Panc1 (cell line): ENCODE measurements at regions not wholly inside any gene's neighbourhood (a gene's known extent, or its start where the extent isn't known, plus 50 kb on each side); places are given as distances from the start of the nearest gene placed in this dataset.

Experiments used
- ATAC-seq: fragments of 200-7000 bp; cut with Tn5 transposase; 2 replicates; pipeline ENCODE4 v1.9.1; 2020; ENCODE audit warnings: mild to moderate bottlenecking, moderate library complexity
- BruUV-seq: library from RNA; stranded (reverse); fragments of 400-500 nt; replicated peaks from 2 replicates; lab custom pipeline; 2021; lab: Mats Ljungman, UMichigan
- CTCF ChIA-PET: fragments of 300-600 bp; sonication (Branson Sonifier 250); formaldehyde crosslinking; loops from one replicate; lab custom pipeline; 2022; ENCODE audit warnings: antibody characterized with exemption; lab: Charles Lee
- POLR2A ChIA-PET: fragments of 300-600 bp; sonication (Branson Sonifier 250); formaldehyde crosslinking; loops from one replicate; lab custom pipeline; 2022; ENCODE audit warnings: antibody characterized with exemption; lab: Charles Lee
- DNase-seq: peaks from one replicate; pipeline ENCODE4 v3.0.0-alpha.2; 2010; ENCODE audit warnings: low read depth, low spot score
- H3K27ac ChIP-seq: 2 replicates; pipeline ENCODE4 v1.5.1; 2011; ENCODE audit warnings: mild to moderate bottlenecking, low read length, inconsistent platforms
- H3K27me3 ChIP-seq: fragments of 200-500 bp; sonication (Bioruptor generic); 2 replicates; pipeline ENCODE4 v1.6.0; 2014; ENCODE audit warnings: low read length, inconsistent platforms; ENCODE audit not compliant: control insufficient read depth, insufficient read depth
- H3K36me3 ChIP-seq: fragments of 200-500 bp; sonication (Bioruptor generic); 2 replicates; pipeline ENCODE4 v1.5.1; 2014; ENCODE audit warnings: inconsistent platforms, mild to moderate bottlenecking, low read length, moderate library complexity; ENCODE audit not compliant: control insufficient read depth, insufficient read depth
- H3K4me1 ChIP-seq: 2 replicates; pipeline ENCODE4 v1.5.1; 2011; ENCODE audit warnings: inconsistent platforms, mild to moderate bottlenecking, low read length, moderate library complexity; ENCODE audit not compliant: control insufficient read depth, insufficient read depth
- H3K4me3 ChIP-seq, 2 experiments: 2 replicates each; pipeline ENCODE4 v1.5.1; 2011 to 2012; ENCODE audit warnings: low read depth in 2 of 2, low read length in 2 of 2, mild to moderate bottlenecking in 2 of 2, inconsistent platforms in 1 of 2, moderate library complexity in 1 of 2
- H3K9me3 ChIP-seq: fragments of 200-500 bp; sonication (Bioruptor generic); 2 replicates; pipeline ENCODE4 v1.5.1; 2014; ENCODE audit warnings: low read depth, mild to moderate bottlenecking, inconsistent platforms, low read length, moderate library complexity; ENCODE audit not compliant: control insufficient read depth, insufficient read depth
- POLR2AphosphoS5 ChIP-seq: IDR thresholded peaks from 2 replicates; pipeline ENCODE4 v1.6.1; 2012; ENCODE audit warnings: mild to moderate bottlenecking, low read depth, low read length, moderate library complexity
- SIN3A ChIP-seq: IDR thresholded peaks from 2 replicates; pipeline ENCODE4 v1.6.1; 2012; ENCODE audit warnings: low read depth, mild to moderate bottlenecking, low read length, moderate library complexity, borderline replicate concordance; ENCODE audit not compliant: insufficient read depth
- TCF7L2 ChIP-seq: IDR thresholded peaks from 2 replicates; pipeline ENCODE4 v1.6.1; 2011; ENCODE audit warnings: mild to moderate bottlenecking, low read depth, low read length, inconsistent platforms
- in situ Hi-C: cut with HindIII; loops from 2 replicates; pipeline ENCODE4 v1.10.0; 2016; ENCODE audit warnings: low sequenced_read_pairs, low pct_unique_long_range_greater_than_20kb
- intact Hi-C: fragments of 100-400 bp; cut with micrococcal nuclease; formaldehyde crosslinking; loops from one replicate; pipeline ENCODE4 v1.10.0; 2022; ENCODE audit not compliant: unreplicated experiment
- TF ChIP-seq, protein P1 (sequence below): fragments of 450-650 bp; IDR thresholded peaks from 2 replicates; pipeline ENCODE4 v1.5.1; 2017; ENCODE audit warnings: mild to moderate bottlenecking
- TF ChIP-seq, protein P2 (sequence below), 2 experiments: IDR thresholded peaks; 2 replicates each; pipeline ENCODE4 v1.6.1; 2011 to 2012; ENCODE audit warnings: low read depth in 2 of 2, control low read depth in 1 of 2, low read length in 1 of 2, mild to moderate bottlenecking in 1 of 2, moderate library complexity in 1 of 2; ENCODE audit not compliant: insufficient read depth in 1 of 2

DNA sequence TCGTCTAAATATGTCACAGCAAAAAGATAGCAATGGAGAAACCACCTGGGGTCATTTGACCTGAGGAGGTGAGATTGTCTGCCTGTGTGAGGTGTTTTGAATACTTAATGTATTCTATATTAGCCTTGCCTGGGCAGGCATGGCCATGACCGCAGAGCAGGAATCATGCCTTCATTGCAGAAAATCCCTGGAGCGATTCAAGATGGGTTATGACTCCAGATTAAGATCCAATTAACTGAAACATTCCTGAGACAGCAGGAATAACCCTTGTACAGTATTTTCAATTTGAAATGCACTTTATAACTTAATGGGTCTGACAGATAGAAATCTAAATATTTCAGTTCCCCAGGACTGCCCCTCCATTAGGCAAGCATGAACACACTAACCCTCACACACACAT is 227.3 kb upstream of the RAB6C start:
- H3K36me3 ChIP-seq: no peaks in the 10 kb centered on the region
- POLR2A ChIA-PET: no interaction called here
- peaks cover 5% of the 10 kb centered on the region; the same call in 1 of the 2 replicates for H3K27me3 ChIP-seq
- no peaks in the 10 kb centered on the region for H3K4me1 ChIP-seq
- intact Hi-C loops: no loop called here
- no peaks in the 10 kb centered on the region for H3K9me3 ChIP-seq
- ATAC-seq (no peak), DNase-seq (no peak)
- in situ Hi-C loops: no loop called here
- TF ChIP-seq TCF7L2: no peak
- H3K27ac ChIP-seq: no peak overlapping the region
- CTCF ChIA-PET: no interaction called here
- H3K4me3 ChIP-seq: no peak overlapping the region
- BruUV-seq: no TSS peak

DNA sequence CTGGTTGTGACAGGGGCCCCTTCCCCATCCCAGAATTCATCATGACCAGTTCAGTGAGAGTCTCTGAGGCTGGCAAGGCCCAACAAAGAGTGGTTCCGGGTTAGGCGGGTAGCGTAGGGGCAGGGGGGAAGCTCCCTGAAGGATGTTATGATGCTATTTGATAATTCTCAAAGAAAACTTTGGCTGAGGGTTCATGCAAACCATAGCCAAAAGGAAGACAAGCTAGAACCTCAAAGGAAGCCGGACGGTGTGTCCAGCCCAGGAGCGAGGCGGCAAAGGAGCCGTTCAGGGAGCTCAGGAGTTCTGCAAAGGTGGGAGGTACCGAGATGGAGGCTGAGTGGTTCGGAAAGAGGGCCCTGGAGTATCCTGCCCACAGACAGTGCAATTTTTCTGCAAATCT is 226.8 kb upstream of the RAB6C start:
- H3K9me3 ChIP-seq: no peaks in the 10 kb centered on the region
- H3K4me1 ChIP-seq: no peaks in the 10 kb centered on the region
- no peaks in the 10 kb centered on the region for H3K36me3 ChIP-seq
- no peak overlapping the region for H3K27ac ChIP-seq
- ChIA-PET CTCF (no interaction called here), POLR2A (no interaction called here)
- no peak overlapping the region for H3K4me3 ChIP-seq
- no peak for DNase-seq
- peaks cover 5% of the 10 kb centered on the region; the same call in 1 of the 2 replicates for H3K27me3 ChIP-seq
- ATAC-seq: no peak
- intact Hi-C loops (no loop called here), in situ Hi-C loops (no loop called here)
- no peak for TF ChIP-seq TCF7L2
- TF ChIP-seq POLR2AphosphoS5: no peak
- TF ChIP-seq, protein P1, sequence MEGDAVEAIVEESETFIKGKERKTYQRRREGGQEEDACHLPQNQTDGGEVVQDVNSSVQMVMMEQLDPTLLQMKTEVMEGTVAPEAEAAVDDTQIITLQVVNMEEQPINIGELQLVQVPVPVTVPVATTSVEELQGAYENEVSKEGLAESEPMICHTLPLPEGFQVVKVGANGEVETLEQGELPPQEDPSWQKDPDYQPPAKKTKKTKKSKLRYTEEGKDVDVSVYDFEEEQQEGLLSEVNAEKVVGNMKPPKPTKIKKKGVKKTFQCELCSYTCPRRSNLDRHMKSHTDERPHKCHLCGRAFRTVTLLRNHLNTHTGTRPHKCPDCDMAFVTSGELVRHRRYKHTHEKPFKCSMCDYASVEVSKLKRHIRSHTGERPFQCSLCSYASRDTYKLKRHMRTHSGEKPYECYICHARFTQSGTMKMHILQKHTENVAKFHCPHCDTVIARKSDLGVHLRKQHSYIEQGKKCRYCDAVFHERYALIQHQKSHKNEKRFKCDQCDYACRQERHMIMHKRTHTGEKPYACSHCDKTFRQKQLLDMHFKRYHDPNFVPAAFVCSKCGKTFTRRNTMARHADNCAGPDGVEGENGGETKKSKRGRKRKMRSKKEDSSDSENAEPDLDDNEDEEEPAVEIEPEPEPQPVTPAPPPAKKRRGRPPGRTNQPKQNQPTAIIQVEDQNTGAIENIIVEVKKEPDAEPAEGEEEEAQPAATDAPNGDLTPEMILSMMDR: no peak
- TF ChIP-seq, protein P2, sequence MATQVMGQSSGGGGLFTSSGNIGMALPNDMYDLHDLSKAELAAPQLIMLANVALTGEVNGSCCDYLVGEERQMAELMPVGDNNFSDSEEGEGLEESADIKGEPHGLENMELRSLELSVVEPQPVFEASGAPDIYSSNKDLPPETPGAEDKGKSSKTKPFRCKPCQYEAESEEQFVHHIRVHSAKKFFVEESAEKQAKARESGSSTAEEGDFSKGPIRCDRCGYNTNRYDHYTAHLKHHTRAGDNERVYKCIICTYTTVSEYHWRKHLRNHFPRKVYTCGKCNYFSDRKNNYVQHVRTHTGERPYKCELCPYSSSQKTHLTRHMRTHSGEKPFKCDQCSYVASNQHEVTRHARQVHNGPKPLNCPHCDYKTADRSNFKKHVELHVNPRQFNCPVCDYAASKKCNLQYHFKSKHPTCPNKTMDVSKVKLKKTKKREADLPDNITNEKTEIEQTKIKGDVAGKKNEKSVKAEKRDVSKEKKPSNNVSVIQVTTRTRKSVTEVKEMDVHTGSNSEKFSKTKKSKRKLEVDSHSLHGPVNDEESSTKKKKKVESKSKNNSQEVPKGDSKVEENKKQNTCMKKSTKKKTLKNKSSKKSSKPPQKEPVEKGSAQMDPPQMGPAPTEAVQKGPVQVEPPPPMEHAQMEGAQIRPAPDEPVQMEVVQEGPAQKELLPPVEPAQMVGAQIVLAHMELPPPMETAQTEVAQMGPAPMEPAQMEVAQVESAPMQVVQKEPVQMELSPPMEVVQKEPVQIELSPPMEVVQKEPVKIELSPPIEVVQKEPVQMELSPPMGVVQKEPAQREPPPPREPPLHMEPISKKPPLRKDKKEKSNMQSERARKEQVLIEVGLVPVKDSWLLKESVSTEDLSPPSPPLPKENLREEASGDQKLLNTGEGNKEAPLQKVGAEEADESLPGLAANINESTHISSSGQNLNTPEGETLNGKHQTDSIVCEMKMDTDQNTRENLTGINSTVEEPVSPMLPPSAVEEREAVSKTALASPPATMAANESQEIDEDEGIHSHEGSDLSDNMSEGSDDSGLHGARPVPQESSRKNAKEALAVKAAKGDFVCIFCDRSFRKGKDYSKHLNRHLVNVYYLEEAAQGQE (IDR thresholded peaks at IDR 0.05; ENCODE audit: insufficient read depth in 1 of 2, low read depth in 2 of 2, low read length in 1 of 2): no peak
- BruUV-seq: no TSS peak

DNA sequence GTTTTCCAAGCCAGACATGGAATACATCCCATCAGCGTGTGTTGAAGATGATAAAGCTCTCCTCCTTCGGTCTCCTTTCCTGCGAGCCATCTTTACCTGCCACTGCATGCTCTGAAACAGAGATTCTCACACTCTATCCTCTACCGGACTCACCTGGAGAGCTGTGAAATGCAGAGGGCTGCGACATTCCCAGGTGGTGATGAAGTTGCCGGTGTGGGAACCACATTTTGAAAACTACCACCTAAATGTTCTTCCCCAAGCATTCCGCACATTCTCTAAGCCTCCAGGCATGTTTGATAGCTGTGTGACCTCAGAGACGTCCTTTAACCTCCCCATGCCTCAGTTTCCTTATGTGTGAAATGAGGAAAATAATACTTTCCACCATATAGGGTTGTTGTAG is 226.2 kb upstream of the RAB6C start:
- H3K9me3 ChIP-seq: no peaks in the 10 kb centered on the region
- no peak overlapping the region for H3K27ac ChIP-seq
- ATAC-seq (no peak), DNase-seq (no peak)
- no peaks in the 10 kb centered on the region for H3K36me3 ChIP-seq
- in situ Hi-C loops (no loop called here), intact Hi-C loops (no loop called here)
- TF ChIP-seq TCF7L2 (no peak), POLR2AphosphoS5 (no peak), SIN3A (no peak)
- TF ChIP-seq, protein P1: no peak
- TF ChIP-seq, protein P2 (IDR thresholded peaks at IDR 0.05; ENCODE audit: insufficient read depth in 1 of 2, low read depth in 2 of 2, low read length in 1 of 2): no peak
- peaks cover 5% of the 10 kb centered on the region; the same call in 1 of the 2 replicates for H3K27me3 ChIP-seq
- BruUV-seq: no TSS peak
- no peaks in the 10 kb centered on the region for H3K4me1 ChIP-seq
- ChIA-PET POLR2A (no interaction called here), CTCF (no interaction called here)
- H3K4me3 ChIP-seq: no peak overlapping the region
